GM10266 (cell line): ENCODE measurements at regions not wholly inside any gene's neighbourhood (a gene's known extent, or its start where the extent isn't known, plus 50 kb on each side); places are given as distances from the start of the nearest gene placed in this dataset.

Source experiments
- DNase-seq: peaks from one replicate; pipeline ENCODE4 v3.0.0; 2012; ENCODE audit errors: extremely low spot score
- CTCF ChIP-seq: IDR thresholded peaks from 2 replicates; pipeline ENCODE4 v1.5.1; 2012; ENCODE audit warnings: mild to moderate bottlenecking, low read depth; ENCODE audit not compliant: control insufficient read depth, insufficient read depth; ENCODE audit errors: missing control alignments

GRCh38 chr5:179485845-179486575 is 64.3 kb upstream of the RUFY1 start:
- no peak for TF ChIP-seq CTCF
- DNase-seq: no peak

GRCh38 chr5:179484761-179485160 is 65.6 kb upstream of the RUFY1 start:
- no peak for TF ChIP-seq CTCF
- DNase-seq: no peak

GRCh38 chr5:179484201-179484600 is 66.2 kb upstream of the RUFY1 start:
- TF ChIP-seq CTCF: no peak
- DNase-seq: no peak

GRCh38 chr5:179478624-179479023 is 71.7 kb upstream of the RUFY1 start:
- no peak for TF ChIP-seq CTCF
- DNase-seq: no peak

- no peak for DNase-seq
- TF ChIP-seq CTCF: no peak
Measured at GRCh38 chr5:179475208-179475751, 75.1 kb upstream of the RUFY1 start.

- no peak for DNase-seq
- TF ChIP-seq CTCF: no peak
Measured at GRCh38 chr5:179472641-179473040, 77.7 kb upstream of the RUFY1 start.

- DNase-seq: no peak
- no peak for TF ChIP-seq CTCF
Measured at GRCh38 chr5:179472174-179472573, 78.2 kb upstream of the RUFY1 start.
